DND-41 (cell line): ENCODE measurements at regions not wholly inside any gene's neighbourhood (a gene's known extent, or its start where the extent isn't known, plus 50 kb on each side); places are given as distances from the start of the nearest gene placed in this dataset.

Source experiments
- CTCF ChIP-seq: IDR thresholded peaks from 2 replicates; pipeline ENCODE4 v1.5.1; 2012; ENCODE audit warnings: borderline replicate concordance, low read length, moderate library complexity, mild to moderate bottlenecking; ENCODE audit not compliant: poor library complexity, severe bottlenecking; ENCODE audit errors: extremely low read depth
- EZH2 ChIP-seq: IDR thresholded peaks from 3 replicates; pipeline ENCODE4 v1.6.1; 2012; ENCODE audit warnings: borderline replicate concordance, low read depth, mild to moderate bottlenecking, moderate library complexity, low read length, inconsistent platforms; ENCODE audit not compliant: severe bottlenecking

GRCh38 chr15:66933932-66934867 is 131.2 kb upstream of the SMAD3 start:
- TF ChIP-seq CTCF (no peak), EZH2 (no peak)
